NOMO-1 treated with dmso at 0.1 percent for 144 hours (cell line): ENCODE measurements at regions not wholly inside any gene's neighbourhood (a gene's known extent, or its start where the extent isn't known, plus 50 kb on each side); places are given as distances from the start of the nearest gene placed in this dataset.

Experiments
- DNase-seq: peaks from one replicate; lab custom pipeline; 2025; ENCODE audit not compliant: unreplicated experiment; lab: John Stamatoyannopoulos, UW

DNA sequence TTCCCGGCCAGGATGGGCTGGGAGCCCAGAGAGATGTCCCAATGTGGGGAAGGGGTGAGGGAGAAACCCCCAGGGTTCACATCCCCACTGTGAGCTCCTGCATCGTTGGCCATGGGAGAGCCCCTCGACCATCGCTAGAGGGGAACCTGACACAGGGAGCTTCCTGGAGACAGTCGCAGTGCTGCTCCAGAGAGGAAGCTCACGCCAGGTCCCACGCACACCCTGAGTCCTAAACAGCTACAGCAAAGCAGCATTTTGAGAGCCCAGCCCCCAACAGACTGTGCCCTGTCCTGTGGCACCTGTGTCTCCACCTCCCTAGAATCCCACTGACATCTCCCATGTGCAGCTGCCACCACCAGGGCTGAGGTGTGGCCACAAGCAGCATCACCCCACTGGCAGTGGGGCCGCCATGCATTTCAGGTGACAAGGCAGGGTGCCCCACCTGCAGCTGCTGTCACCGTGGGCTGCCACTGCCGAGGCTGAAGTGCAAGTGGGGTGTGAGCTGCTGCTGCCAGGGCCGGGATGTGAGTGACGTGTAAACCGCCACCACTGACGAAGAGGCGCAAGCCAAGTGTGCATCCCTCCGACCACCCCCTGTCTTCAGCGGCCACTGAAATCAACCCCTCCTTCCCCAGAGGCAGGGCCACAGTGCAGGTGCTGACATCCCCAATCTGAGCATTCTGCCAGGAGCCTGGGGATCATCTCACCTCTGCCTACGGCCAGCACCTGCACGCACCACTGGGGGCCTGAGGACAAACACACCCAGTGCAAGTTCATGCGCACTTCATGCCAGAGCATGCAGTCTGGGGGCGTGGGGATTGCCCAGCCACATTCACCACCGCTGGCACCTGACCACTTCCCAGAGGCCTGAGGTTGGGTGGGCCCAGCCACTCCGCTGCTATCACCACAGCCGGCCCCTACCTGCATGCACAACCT is 467.7 kb upstream of the SALL3 start:
- DNase-seq: no peak

DNA sequence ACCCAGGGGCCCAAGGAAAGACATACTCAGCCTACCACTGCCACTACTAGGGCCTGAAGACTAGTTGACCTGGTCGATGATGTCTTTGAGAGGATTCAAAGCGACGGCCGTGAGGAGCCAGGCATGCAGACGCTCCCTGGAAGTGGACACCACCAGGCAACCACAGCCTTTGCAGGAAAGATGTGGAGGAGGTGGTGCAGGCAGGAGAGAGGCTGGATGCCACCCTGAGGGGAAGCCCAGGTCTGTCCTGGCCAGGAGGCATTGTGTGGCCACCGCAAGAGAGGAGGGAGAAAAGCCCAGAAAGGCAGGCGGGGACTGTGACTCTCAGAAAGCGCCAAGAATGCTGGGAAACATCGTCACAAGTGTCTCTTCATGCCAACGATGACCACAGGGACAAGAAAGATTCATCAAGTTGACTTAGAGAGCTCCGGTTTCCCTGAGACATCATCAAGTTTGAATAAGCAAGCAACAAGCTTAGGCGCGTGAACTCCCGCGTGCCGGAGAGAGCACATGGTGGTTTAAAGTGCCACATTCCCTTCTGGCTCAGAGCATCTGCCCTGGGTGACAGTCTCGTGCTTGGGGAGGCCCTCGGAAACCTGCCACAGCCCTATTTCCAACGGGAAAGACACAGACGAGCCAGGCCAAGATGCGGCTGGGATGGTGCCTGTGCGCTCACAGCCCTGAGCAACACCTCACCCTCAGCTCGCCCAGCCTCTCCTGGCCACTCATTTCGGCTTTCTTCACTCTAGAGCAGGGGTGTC is 464.5 kb upstream of the SALL3 start:
- DNase-seq: no peak

DNA sequence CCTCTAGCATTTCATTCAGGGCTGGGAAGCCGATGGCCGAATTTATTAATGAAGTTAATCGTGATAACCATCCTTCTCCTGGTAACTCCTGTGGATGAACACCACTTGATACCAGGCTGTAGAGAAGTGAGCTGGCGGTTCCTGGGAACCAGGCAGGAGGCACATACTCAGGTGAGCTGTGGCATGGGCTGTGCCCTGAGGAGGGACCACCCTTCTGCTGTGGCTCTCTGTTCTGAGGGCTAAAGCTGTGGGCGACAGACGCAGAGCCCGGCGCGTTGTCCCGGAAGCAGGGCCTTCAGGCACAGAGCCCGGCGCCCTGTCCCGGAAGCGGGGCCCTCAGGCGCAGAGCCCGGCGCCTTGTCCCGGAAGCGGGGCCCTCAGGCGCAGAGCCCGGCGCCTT is 462.3 kb upstream of the SALL3 start:
- DNase-seq: no peak

DNA sequence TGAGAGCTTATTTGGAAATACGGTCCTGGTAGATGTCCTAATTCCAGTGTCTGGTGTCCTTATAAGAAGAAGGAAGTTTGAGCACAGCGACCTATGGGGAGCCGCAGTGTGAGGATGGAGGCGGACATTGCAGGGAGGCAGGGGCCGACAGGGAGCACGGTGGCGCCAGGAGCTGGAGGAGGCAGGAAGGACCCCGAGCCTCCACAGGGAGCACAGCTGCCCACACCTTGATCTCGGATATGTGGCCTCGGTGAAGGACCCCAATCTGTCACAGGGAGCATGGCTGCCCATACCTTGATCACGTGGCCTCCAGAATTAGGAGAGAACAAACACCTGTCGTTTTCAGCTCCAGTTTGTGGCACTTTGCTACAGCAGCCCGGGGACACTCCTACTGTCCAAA is 461.6 kb upstream of the SALL3 start:
- DNase-seq: no peak

DNA sequence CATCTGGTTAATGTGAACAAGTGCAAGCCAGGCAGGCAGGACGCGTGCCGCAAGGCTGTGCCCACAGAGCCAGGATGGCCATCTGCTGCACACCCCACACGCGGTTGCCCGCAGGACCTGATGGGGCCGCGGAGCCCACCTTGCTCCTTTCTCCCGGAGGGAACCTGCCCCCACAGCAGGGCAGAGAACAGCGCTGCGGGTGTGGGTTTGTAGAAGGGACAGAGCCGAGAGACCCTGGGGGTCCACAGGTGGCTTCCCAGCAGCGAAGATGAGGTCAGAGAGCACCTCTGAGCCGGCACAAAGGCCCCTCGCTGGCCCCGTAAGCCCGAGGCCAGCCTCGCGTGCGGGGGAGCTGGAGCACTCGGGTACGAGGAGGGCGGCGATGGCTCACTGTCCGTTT is 460.8 kb upstream of the SALL3 start:
- no peak for DNase-seq

DNA sequence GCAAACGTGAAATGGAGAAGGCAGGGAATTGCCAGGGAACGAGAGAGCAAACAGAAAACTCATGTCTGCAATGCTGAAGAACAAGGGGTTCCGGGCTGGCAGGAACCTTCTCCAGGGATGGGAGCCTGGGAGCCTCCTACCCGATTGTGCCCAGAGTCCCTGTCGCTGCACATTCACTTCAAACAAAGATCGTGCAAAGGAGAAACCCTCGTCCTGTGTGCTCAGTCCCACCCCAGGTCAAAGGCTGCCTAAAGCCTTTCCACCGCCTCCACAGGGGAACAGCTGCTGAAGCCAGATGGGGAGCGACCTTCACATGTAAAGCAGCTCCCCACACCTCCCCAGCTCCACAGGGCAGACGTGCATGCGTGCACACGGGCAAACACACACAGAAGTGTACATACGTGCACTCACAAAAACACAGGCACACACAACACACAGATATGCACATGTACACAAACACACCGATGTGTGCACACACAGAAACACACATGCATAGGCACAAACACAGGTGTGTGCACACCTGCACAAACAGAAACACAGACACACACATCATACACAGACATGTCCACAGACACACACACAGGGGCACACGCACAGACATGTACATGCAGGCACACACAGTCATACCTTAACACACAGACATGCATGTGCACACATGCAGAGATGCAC is 460.1 kb upstream of the SALL3 start:
- no peak for DNase-seq

DNA sequence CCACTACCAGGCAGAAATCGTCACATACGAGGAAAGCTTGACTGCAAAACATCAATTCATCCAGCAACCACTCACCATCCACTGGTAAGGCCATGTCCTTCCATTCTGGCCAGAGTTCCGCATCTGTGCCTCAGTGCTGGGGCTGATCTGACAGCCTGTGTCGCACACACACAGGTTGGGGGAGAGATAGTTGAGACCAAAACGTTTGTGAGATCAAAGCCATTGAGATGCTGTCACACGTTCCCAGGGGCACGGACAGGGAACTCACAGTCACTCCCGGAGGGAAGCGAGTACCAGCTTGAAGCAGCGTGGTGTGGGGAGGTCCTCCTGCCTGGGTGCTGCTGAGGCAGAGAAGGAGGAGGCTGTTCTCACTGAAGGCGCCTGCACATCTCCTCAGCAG is 458.5 kb upstream of the SALL3 start:
- DNase-seq: no peak

DNA sequence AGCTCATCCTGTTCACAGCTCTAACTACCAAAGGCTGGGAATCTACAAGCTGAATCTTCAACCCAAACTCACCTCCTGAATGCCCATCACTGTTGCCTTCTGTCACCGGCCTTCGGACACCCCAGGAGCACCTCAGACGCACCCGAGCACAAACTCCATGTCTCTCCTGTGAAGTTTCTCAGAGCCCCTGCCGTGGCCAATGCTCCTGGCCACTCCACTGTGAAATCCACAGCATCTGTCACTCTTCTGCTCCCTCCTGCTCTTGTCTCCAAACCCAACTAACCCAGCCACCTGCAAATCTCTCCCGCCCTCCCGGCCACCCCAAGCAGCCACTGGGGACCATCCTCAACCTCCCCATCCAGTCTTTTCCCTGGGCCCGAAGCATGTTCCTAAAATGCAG is 457.9 kb upstream of the SALL3 start:
- DNase-seq: no peak

DNA sequence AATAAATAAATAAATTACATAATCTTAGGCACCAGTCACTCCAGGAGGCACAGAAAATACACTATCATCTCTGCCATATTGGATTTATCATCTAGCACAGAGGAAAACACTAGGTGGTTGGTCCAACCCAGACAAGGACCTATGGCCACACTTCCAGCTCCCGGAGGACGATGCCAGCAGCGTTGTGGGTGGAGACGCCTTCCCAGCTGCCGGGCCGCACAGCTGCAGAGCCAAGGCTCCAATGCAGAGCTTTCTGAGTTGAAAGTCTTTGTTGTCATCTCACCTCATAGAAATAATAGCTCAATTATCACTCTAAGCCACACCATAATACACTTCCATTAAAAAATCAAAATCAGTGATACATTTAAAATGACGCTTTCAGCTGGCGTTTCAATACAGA is 457.1 kb upstream of the SALL3 start:
- no peak for DNase-seq

DNA sequence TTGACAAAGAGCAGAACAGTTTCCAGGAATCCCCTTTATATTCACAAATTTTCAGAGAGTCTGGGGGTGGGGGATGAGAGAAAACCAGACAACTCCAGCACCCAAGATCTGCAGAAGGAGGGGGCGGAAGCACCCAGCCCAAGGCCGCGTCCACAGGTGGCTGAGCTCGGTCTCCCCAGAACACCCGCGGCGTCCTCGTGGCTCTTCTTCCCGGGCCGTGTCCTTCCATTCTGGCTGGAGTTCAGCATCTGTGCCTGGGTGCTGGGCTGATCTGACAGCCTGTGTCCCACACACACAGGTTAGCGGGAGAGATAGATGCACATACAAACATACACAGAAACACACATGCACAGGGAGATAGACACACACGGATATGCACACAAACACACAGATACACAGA is 455.8 kb upstream of the SALL3 start:
- DNase-seq: no peak

DNA sequence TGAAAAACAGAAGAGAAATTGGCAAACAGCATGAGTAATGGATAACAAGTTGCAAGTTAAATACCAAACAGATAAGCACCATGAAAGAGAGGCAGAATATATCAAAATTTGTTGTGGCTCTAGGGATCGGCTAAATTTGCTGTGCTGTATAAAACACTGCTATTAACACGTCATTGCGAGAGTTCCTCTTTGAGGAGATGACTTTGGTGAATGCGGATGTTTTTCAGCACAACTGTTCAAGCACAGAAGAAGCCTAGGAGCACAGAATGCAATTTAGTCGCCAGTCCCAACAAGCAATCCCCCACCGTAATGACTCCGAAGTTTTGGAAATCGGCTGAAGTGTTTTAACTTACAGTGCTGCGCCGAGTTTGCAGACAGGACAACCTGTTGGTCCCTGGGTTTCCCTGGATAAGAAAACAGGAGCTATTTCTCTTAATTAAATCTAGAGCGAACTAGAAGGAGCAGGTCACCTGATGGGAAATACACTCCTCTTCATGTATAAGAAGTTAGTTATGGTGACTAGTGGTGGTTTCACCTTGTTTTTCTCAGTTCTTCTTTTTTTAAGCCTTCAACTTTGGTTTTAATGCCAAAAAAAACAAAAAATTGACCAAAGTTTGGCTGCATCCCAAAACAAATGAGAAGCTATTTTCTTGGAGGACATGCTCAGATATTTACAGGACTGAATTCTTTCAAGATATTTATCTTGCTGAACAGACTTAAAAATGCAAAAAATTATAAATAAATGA is 454.1 kb upstream of the SALL3 start:
- no peak for DNase-seq

DNA sequence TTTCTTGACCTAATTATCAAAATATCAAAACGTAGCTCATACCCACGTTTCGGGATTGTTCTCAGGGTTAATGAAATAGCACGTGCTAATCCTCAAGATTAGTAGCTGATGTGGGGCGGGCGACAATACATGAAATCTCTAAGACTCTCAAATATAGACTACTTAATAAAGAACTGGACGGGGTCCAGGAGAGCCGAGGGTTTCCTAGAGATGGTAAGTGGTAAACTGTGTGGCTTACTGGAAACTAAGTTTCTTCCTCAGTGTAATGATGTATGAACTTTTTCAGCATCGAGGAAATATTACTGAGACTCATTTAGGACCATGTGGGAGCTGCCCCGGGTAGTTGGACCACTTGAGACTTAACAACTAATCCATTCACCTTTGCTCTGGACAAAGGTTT is 453.3 kb upstream of the SALL3 start:
- no peak for DNase-seq

DNA sequence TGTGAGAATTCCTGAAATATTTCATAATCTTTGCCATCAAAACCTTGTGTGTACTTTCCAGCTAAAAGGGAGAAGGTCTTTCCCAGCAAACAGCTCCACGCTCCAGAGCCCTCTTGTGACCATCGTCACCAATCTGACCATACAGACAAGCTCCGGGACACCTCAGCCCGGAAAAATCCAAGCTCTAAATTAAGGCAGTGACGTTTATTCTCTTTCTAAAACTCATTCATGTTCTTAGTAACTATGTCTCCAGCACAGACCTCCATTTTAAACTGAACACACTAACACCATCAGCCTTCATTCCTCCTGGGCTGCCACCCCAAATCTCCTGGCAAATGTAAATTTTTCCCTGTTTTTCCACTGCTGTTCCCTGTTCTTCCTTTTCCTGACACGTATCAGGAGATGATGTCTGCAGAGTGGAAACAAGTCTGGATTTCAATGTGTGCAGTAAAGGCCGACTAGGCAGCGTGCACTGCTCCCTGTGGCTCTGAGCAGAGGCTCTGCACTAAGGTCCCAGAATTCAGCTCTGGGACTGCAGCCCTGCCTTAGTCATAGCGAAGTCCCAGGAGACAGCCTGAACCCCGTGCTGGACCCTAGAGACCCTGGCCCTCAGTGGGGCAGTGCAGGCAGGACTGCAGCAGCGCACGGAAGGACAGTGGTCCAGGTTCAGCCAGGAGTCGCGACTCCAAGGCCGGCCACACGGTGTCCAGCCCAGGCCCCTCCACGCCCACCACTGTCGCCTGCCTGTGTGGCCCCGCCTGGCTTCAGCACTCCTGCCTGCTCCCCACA is 452.5 kb upstream of the SALL3 start:
- no peak for DNase-seq

DNA sequence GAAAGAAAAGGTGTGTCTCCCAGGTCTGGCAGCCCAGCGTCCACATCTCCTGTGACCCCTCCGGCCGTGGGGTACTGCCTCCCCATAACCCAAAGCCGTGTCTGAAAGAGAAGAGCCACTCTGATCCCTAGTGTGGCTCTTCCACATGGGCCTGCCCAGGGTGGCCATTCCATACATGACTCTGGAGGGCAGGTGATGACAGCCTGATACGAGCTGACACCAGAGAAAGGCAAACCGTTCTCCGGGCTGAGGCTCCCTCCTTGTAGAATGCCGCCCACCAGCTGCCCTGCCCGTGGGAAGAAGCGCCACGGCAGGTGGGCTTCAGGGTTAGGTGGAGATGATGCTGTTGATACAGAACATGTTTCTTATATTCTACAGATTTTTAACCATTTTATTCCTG is 451.6 kb upstream of the SALL3 start:
- DNase-seq: no peak

DNA sequence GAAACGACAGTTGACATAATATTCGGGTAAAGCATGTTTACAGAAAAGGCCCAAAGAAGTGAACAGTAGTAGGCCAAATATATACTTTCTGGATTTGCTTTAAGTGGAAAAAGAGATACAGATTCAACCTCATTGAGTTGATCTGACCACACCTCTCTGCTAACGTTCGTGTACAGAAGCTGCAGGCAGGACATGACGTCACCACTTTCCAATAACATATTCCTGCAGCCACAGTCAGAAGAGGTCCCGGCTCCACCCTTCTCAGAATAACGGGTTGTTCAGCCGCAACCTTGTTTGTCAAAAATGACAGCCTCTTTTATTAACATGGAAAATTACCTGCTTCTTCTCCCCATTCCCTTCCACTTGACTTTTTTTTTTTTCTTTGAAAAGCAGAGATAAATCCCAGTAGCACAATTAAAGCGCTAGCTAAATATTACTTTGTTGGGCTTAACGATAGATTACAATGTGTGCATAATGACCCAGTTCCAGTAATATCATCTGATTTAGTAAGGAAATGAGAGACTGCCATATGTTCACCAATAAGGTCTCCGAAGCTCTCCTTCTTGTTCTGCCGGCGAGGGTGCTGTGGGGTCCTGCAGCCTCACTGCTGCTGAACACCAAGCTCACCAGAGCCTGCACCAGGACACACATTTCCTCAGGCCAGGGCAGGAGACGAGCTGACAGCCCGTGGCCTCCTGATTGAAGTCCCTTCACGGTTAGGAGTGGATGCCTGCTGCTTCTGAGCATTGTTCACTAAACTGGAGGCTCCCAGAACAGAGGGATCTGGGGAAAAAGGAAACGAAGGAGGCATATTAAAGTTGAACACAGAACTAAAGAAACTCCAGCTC is 451.0 kb upstream of the SALL3 start:
- DNase-seq: no peak

DNA sequence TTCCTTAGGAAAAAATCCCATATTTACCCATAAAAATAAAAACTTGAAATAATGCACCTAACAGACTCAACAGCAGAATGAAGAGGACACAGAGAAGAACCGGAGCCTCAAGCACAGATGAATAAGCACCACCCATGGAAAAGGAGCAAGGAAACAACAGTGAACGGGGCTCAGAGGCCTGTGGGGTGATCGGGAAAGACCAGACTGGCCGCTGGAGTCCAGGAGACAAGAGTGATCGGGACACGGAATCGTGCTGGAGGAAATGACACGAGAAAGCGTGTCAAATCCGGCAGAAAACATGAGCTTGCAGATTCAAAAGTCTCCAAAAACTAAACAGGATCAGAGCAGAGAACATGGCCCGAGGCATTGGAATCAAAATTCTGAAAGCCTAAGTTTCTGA is 448.0 kb upstream of the SALL3 start:
- DNase-seq: no peak

DNA sequence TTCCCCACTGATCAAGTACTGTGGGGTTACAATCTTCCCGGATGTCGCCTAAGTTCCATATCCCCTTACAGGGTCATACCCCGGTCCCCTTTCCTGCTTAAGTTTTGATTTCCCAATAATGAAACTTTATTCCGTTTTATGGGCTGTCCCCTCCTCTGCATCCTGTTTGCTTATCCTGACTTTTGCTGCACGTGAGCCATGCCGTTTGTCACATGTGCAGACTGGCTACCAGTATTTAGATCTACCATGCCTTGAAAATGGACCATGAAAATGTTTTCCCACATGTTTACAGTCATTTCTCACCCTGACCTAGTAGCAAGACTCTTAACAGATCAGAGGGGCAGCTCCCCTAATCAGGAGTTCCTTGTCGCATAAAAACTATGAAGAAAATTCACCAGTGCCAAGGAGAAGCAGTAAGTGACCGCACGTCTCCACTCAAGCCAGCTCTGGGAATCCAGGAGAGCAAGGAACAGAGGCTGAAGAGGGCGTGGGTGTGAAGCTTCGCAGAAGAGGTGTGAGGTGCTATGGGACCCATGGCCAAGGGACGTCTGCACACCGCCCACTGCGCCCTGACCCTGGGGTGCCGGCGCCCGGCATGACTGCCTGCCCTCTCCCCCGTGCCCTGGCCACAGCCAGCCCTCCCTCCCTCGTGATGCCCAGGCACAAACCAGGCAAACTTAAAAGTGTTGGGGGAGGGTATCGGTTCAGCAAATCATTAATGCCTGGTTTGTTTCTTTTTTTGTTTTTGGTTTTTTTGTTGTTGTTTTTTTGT is 440.8 kb upstream of the SALL3 start:
- no peak for DNase-seq

DNA sequence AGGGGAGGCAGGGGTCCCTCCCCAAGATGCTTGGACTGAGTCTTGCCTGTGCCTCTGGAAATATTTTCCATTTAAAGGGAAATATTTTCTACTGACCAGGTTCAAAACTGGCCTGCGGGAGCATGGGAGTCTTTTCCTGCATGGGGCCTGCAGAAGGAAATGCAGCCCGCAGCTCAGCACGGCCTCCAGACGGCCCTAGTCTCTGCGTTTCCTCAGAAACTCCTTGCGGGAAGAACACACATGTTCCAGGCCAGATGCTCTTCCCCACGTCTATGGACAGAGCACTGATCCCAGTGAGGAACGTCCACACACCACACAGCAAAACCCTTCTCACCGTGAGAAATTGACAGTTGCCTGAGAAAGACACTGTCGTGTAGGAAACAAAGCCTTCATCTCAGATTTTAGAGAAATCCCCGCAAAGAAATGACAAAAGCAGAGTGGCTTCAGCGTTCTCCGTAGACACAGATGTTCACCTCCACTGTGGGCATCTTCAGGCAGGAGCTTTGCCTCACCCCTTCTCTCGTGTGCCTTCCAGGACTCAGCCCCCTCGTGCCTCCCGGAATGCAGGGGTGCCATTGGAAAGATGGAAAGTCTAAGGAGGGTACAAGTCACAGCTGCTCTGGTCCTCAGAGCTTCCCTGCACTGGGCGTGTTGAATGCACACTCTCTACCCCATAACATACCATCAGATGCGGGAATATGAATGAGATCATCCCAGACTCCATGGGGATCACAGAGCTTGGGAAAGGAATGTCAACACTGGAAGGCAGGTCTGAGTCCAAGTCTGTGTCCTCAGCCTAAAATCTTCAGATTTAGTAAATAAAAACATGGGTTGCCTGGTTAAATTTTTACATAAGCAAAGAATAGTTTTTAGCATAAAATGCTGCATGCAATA is 438.7 kb upstream of the SALL3 start:
- DNase-seq: no peak
